Left lung (tissue), 4 donors: ENCODE measurements at regions not wholly inside any gene's neighbourhood (a gene's known extent, or its start where the extent isn't known, plus 50 kb on each side); places are given as distances from the start of the nearest gene placed in this dataset.
A peak's percentile ranks its signal among the peaks of the same experiment; 100 is the strongest.

Experiments used
- ATAC-seq: fragments of 200-7000 bp; cut with Tn5 transposase; one replicate; pipeline ENCODE4 v1.9.1; 2020; ENCODE audit warnings: moderate library complexity
- DNase-seq, 4 donors: peaks; one replicate each; pipeline ENCODE4 v3.0.0-alpha.2; 2013 to 2020
- H3K27ac ChIP-seq, 2 donors: fragments of 200-600 bp; sonication (generic) in 1 of 2; one replicate each; pipeline versions ENCODE4 v1.5.0 to v1.8.0; 2020 to 2021
- H3K27me3 ChIP-seq, 2 donors: fragments of 200-600 bp; sonication (generic) in 1 of 2; one replicate each; pipeline versions ENCODE4 v1.5.0 to v1.8.0; 2020 to 2021
- H3K36me3 ChIP-seq, 2 donors: fragments of 200-600 bp; sonication (generic) in 1 of 2; one replicate each; pipeline versions ENCODE4 v1.5.0 to v1.8.0; 2020 to 2021
- H3K4me1 ChIP-seq, 2 donors: fragments of 200-600 bp; one replicate each; pipeline ENCODE4 v1.8.0; 2021
- H3K4me3 ChIP-seq, 2 donors: fragments of 200-600 bp; sonication (generic) in 1 of 2; one replicate each; pipeline versions ENCODE4 v1.5.0 to v1.8.0; 2020 to 2021; ENCODE audit warnings: mild to moderate bottlenecking in 1 of 2
- H3K9me3 ChIP-seq, 2 donors: fragments of 200-600 bp; sonication (generic) in 1 of 2; one replicate each; pipeline versions ENCODE4 v1.5.0 to v1.8.0; 2020 to 2021
- CTCF ChIP-seq, 2 donors: fragments of 200-600 bp; sonication (generic) in 1 of 2; IDR thresholded peaks; one replicate each; pipeline versions ENCODE4 v1.5.0 to v1.8.0; 2021; ENCODE audit warnings: antibody characterized with exemption in 2 of 2
- intact Hi-C, 2 donors: fragments of 100-400 bp; cut with DNase I; formaldehyde crosslinking; loops; one replicate each; pipeline versions ENCODE4 v1.11.2 to v1.14.2; 2022
- donor health status: DM: no; HTN: yes; CAD: no.
- donor health status: DM: no; HTN: no; CAD: no.

DNA sequence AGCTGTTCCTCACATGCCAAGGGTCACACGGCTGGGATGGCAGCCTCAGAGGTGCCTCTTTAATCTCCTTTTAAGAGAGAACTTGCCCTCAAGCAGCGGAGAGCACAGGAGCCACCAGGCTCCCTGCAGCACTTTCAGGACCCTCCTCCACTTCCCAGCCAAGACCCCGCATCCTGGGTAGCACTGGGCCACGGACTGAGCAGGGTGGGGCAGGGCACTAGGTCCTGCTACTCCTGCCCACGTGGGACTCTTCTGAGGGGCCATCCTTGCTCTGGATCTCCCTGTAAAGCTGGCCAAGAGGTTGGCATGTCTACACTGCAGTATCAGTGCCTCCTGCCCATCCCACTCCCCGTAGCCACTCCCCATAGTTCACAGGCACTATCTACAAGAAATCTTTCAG is 175.3 kb upstream of the GLI2 start:
- no peak overlapping the region for H3K4me3 ChIP-seq
- H3K9me3 ChIP-seq = no peaks in the 10 kb centered on the region
- no peaks in the 10 kb centered on the region for H3K36me3 ChIP-seq
- DNase-seq (no peak), ATAC-seq (no peak)
- no peak for TF ChIP-seq CTCF (IDR thresholded peaks at IDR 0.05)
- H3K27ac ChIP-seq = no peak overlapping the region
- no peaks in the 10 kb centered on the region for H3K4me1 ChIP-seq
- intact Hi-C loops = no loop called here
- no peaks in the 10 kb centered on the region for H3K27me3 ChIP-seq

- H3K27ac ChIP-seq = no peak overlapping the region
- intact Hi-C loops = no loop called here
- no peaks in the 10 kb centered on the region for H3K4me1 ChIP-seq
- ATAC-seq (no peak), DNase-seq (no peak)
- H3K36me3 ChIP-seq = no peaks in the 10 kb centered on the region
- H3K27me3 ChIP-seq = peaks cover 0 to 3% of the 10 kb centered on the region in 2 donors
- H3K4me3 ChIP-seq = no peak overlapping the region
- no peaks in the 10 kb centered on the region for H3K9me3 ChIP-seq
- TF ChIP-seq CTCF (IDR thresholded peaks at IDR 0.05) = no peak
Measured at GRCh38 chr2:120561379-120562035, 174.2 kb upstream of the GLI2 start.

DNA sequence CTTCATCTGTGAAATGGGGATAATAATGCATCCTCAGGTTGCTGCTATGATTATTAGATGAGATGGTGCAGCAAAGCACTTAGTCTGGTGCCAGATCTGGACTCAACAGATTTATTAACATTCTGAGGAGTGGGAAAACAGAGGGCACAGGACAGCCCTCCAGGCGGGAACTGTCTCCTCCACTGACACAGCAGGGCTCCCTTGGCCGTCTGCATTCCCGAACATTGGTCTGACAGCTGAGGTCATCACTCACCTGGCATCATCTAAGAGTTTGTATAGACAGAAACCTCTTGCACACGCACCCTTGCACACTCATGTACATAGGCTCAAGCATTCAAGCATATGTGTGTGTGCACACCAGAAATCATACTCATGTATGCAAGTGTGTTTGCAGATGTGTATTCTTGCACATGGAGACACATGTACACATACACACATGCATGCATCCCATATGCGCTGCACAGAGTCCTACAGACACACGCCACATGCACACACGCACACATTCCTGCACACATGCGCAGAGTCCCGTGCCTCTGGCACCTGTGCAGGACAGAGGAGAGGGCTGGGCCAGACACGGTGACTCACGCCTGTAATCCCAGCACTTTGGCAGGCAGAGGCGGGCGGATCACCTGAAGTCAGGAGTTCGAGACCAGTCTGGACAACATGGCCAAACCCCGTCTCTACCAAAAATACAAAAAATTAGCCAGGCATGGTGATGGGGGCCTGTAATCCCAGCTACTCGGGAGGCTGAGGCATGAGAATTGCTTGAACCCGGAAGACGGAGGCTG is 173.3 kb upstream of the GLI2 start:
- ATAC-seq (no peak), DNase-seq (no peak)
- H3K4me1 ChIP-seq = no peaks in the 10 kb centered on the region
- H3K4me3 ChIP-seq = no peak overlapping the region
- intact Hi-C loops = no loop called here
- H3K9me3 ChIP-seq = no peaks in the 10 kb centered on the region
- no peak overlapping the region for H3K27ac ChIP-seq
- H3K27me3 ChIP-seq = peaks cover 0 to 3% of the 10 kb centered on the region in 2 donors
- no peak for TF ChIP-seq CTCF (IDR thresholded peaks at IDR 0.05)
- H3K36me3 ChIP-seq = no peaks in the 10 kb centered on the region

GRCh38 chr2:120563616-120564015 is 172.1 kb upstream of the GLI2 start:
- Histone ChIP-seq H3K9me3 (no peaks in the 10 kb centered on the region), H3K27me3 (peaks cover 0 to 3% of the 10 kb centered on the region in 2 donors), H3K4me1 (no peaks in the 10 kb centered on the region), H3K27ac (no peak overlapping the region), H3K4me3 (no peak overlapping the region), H3K36me3 (no peaks in the 10 kb centered on the region)
- intact Hi-C loops = no loop called here
- no peak for TF ChIP-seq CTCF (IDR thresholded peaks at IDR 0.05)
- no peak for ATAC-seq
- DNase-seq = no peak

DNA sequence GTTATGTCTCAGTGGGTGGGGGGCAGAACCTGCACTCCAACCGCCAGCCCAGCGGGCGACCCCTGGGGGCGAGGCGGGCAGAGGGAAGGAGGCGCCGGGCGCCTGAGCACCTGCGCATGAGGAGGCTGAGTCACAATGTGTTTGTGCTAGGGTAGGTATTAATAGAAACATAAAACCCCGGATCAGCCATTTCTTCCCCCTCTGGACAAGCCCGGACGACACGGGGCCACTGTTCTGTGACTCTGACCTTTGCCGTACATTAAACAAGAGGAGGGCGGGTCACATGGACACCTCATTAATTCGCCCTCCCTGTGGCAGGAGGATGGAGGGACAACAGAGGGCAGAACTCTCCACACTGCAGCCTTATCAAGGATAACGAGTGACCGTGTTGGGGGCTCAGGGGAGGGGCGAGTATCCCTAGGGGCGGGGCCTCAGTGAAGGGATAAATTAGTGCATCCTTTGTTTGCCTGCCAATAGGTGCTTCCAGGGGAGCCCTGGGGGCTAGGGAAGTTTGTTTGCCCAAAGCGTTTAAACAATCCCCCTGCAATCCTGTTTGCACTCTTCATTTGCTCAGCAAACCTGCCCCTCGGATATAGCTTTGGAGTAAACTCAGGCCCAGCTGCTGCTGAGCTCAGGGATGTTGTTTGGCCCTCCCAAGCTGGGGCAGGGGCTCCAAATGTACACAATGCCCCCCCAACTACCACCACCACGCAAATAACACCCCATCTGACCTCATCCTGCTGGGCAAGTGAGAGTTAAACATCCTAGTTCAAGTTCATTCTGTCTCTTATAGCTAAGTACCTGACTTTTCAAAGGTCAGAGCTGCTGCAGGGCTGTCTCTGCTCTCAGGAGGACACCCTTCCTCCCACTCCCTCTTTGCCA is 171.2 kb upstream of the GLI2 start:
- no peaks in the 10 kb centered on the region for H3K4me1 ChIP-seq
- TF ChIP-seq CTCF (IDR thresholded peaks at IDR 0.05) = no peak

More for the DNA sequence above, 171.2 kb upstream of the GLI2 start:
- H3K36me3 ChIP-seq = no peaks in the 10 kb centered on the region
- H3K4me3 ChIP-seq = no peak overlapping the region
- DNase-seq = peak in 1 of 4 donors; percentile 65
- no peaks in the 10 kb centered on the region for H3K9me3 ChIP-seq
- H3K27ac ChIP-seq = no peak overlapping the region
- peaks cover 0 to 3% of the 10 kb centered on the region in 2 donors for H3K27me3 ChIP-seq
- intact Hi-C loops = no loop called here
- ATAC-seq = no peak
